ENCODE measurements at regions not wholly inside any gene's neighbourhood (a gene's known extent, or its start where the extent isn't known, plus 50 kb on each side); places are given as distances from the start of the nearest gene placed in this dataset.
"Not testable (repeated sequence)": the region's sequence is repeated elsewhere in the genome, so short reads cannot be mapped to it uniquely, and the experiment has no call there.

GRCh38 chr6:71681234-71681867, 205.0 kb upstream of the RIMS1 start:
- Mint-ChIP-seq H3K27me3 (no peaks in the 10 kb centered on the region), H3K27ac (no peak overlapping the region), H3K36me3 (no peaks in the 10 kb centered on the region), H3K4me3 (no peak overlapping the region), H3K4me1 (ENCODE audit: unreplicated experiment) (no peaks in the 10 kb centered on the region), H3K9me3 (peaks cover 3% of the 10 kb centered on the region)
- no peak for TF ChIP-seq CTCF (conservative IDR thresholded peaks at IDR 0.05)
- DNase-seq (ENCODE audit: extremely low spot score, unreplicated experiment) = no peak

GRCh38 chr6:71686021-71686677, 200.2 kb upstream of the RIMS1 start:
- not testable (repeated sequence) for H3K27me3 Mint-ChIP-seq; DNase-seq (ENCODE audit: extremely low spot score, unreplicated experiment); H3K4me1 Mint-ChIP-seq (ENCODE audit: unreplicated experiment); H3K9me3 Mint-ChIP-seq; H3K4me3 Mint-ChIP-seq; H3K36me3 Mint-ChIP-seq; H3K27ac Mint-ChIP-seq

GRCh38 chr6:71698702-71699101, 187.6 kb upstream of the RIMS1 start:
- H3K9me3 Mint-ChIP-seq = no peaks in the 10 kb centered on the region
- no peak overlapping the region for H3K27ac Mint-ChIP-seq
- H3K4me3 Mint-ChIP-seq = no peak overlapping the region
- H3K27me3 Mint-ChIP-seq = no peaks in the 10 kb centered on the region
- no peak for TF ChIP-seq CTCF (conservative IDR thresholded peaks at IDR 0.05)
- DNase-seq (ENCODE audit: extremely low spot score, unreplicated experiment) = no peak
- H3K4me1 Mint-ChIP-seq (ENCODE audit: unreplicated experiment) = no peaks in the 10 kb centered on the region
- H3K36me3 Mint-ChIP-seq = no peaks in the 10 kb centered on the region

- no peak for DNase-seq (ENCODE audit: extremely low spot score, unreplicated experiment)
- H3K27me3 Mint-ChIP-seq = no peaks in the 10 kb centered on the region
Measured at GRCh38 chr6:71706523-71706922, 179.8 kb upstream of the RIMS1 start.

GRCh38 chr6:71707059-71707458, 179.3 kb upstream of the RIMS1 start:
- Mint-ChIP-seq H3K4me1 (ENCODE audit: unreplicated experiment) (no peaks in the 10 kb centered on the region), H3K4me3 (no peak overlapping the region), H3K27ac (no peak overlapping the region), H3K9me3 (no peaks in the 10 kb centered on the region), H3K36me3 (no peaks in the 10 kb centered on the region), H3K27me3 (no peaks in the 10 kb centered on the region)
- TF ChIP-seq CTCF (conservative IDR thresholded peaks at IDR 0.05) = no peak
- DNase-seq (ENCODE audit: extremely low spot score, unreplicated experiment) = no peak

More at GRCh38 chr6:71706523-71706922, 179.8 kb upstream of the RIMS1 start:
- no peak for TF ChIP-seq CTCF (conservative IDR thresholded peaks at IDR 0.05)
- H3K36me3 Mint-ChIP-seq = no peaks in the 10 kb centered on the region
- no peak overlapping the region for H3K4me3 Mint-ChIP-seq
- H3K9me3 Mint-ChIP-seq = no peaks in the 10 kb centered on the region
- H3K4me1 Mint-ChIP-seq (ENCODE audit: unreplicated experiment) = no peaks in the 10 kb centered on the region
- no peak overlapping the region for H3K27ac Mint-ChIP-seq

GRCh38 chr6:71720705-71721104, 165.6 kb upstream of the RIMS1 start:
- Mint-ChIP-seq H3K36me3 (no peaks in the 10 kb centered on the region), H3K9me3 (no peaks in the 10 kb centered on the region), H3K4me3 (no peak overlapping the region), H3K4me1 (ENCODE audit: unreplicated experiment) (peaks cover 8% of the 10 kb centered on the region), H3K27ac (no peak overlapping the region), H3K27me3 (no peaks in the 10 kb centered on the region)
- TF ChIP-seq CTCF (conservative IDR thresholded peaks at IDR 0.05) = no peak
- no peak for DNase-seq (ENCODE audit: extremely low spot score, unreplicated experiment)

Data from type B pancreatic cell (in vitro differentiated cells).